ENCODE measurements at regions not wholly inside any gene's neighbourhood (a gene's known extent, or its start where the extent isn't known, plus 50 kb on each side); places are given as distances from the start of the nearest gene placed in this dataset.

- TF ChIP-seq POLR2A (IDR thresholded peaks at IDR 0.05; ENCODE audit: low read depth, low read length) (no peak), POLR2AphosphoS5 (IDR thresholded peaks at IDR 0.05; ENCODE audit: low read depth, low read length) (no peak)
Measured at GRCh38 chr5:108451269-108451668, 69.4 kb upstream of the FBXL17 start.

All from GM12892 (cell line).